SU-DHL-6 (cell line): ENCODE measurements at regions not wholly inside any gene's neighbourhood (a gene's known extent, or its start where the extent isn't known, plus 50 kb on each side); places are given as distances from the start of the nearest gene placed in this dataset.

Experiments
- H2AFZ ChIP-seq: fragments of 200-600 bp; sonication (generic); 2 replicates; pipeline ENCODE4 v1.6.1; 2014; ENCODE audit warnings: low read depth, mild to moderate bottlenecking, moderate library complexity, mixed read lengths, antibody characterized with exemption, low read length; ENCODE audit not compliant: severe bottlenecking
- H3F3A ChIP-seq: fragments of 200-600 bp; shearing (Covaris generic); 2 replicates; pipeline ENCODE4 v1.6.0; 2016; ENCODE audit warnings: antibody characterized with exemption, mild to moderate bottlenecking; ENCODE audit not compliant: insufficient read depth
- H3K27ac ChIP-seq: fragments of 200-600 bp; sonication (generic); 2 replicates; pipeline ENCODE4 v1.5.1; 2016; ENCODE audit warnings: low read depth, mild to moderate bottlenecking, low read length, moderate library complexity, mixed read lengths
- H3K27me3 ChIP-seq: fragments of 200-600 bp; sonication (generic), shearing (Covaris generic); 2 replicates; pipeline ENCODE4 v1.6.0; 2014; ENCODE audit warnings: mild to moderate bottlenecking, low read length
- H3K36me3 ChIP-seq: fragments of 200-600 bp; sonication (generic); 2 replicates; pipeline ENCODE4 v1.6.1; 2014; ENCODE audit warnings: mild to moderate bottlenecking, low read length, mixed read lengths
- H3K4me2 ChIP-seq: fragments of 300-600, 200-600 bp; shearing (Covaris generic), sonication (generic); 2 replicates; pipeline ENCODE4 v1.6.0; 2014; ENCODE audit warnings: low read length, low read depth, mild to moderate bottlenecking; ENCODE audit not compliant: poor library complexity, severe bottlenecking
- H3K4me3 ChIP-seq: fragments of 200-600 bp; sonication (generic); 2 replicates; pipeline ENCODE4 v1.5.1; 2014; ENCODE audit warnings: antibody characterized with exemption, low read length, mild to moderate bottlenecking, mixed read lengths; ENCODE audit not compliant: insufficient read depth, poor library complexity, severe bottlenecking
- H3K79me2 ChIP-seq: fragments of 200-600 bp; sonication (generic); 2 replicates; pipeline ENCODE4 v1.6.1; 2014; ENCODE audit warnings: mild to moderate bottlenecking, low read length, moderate library complexity; ENCODE audit not compliant: insufficient read depth
- H3K9ac ChIP-seq: fragments of 200-600 bp; sonication (generic); 2 replicates; pipeline ENCODE4 v1.7.0; 2014; ENCODE audit warnings: mild to moderate bottlenecking, low read length
- H3K9me2 ChIP-seq: fragments of 200-600 bp; sonication (generic); replicated peaks from 2 replicates; pipeline ENCODE4 v1.6.1; 2014; ENCODE audit warnings: low read length; ENCODE audit not compliant: insufficient read depth
- H3K9me3 ChIP-seq: fragments of 200-600 bp; sonication (generic); 2 replicates; pipeline ENCODE4 v1.6.1; 2014; ENCODE audit warnings: low read length, mixed read lengths; ENCODE audit not compliant: insufficient read depth
- H4K20me1 ChIP-seq: fragments of 200-600 bp; sonication (generic); 2 replicates; pipeline ENCODE4 v1.6.1; 2014; ENCODE audit warnings: low read depth, mild to moderate bottlenecking, antibody characterized with exemption, low read length, moderate library complexity, mixed read lengths
- EZH2phosphoT487 ChIP-seq: fragments of 200-600 bp; sonication (generic), shearing (Covaris generic); conservative IDR thresholded peaks from 2 replicates; pipeline ENCODE4 v1.6.1; 2018; ENCODE audit warnings: mild to moderate bottlenecking, antibody characterized with exemption, low read length, moderate library complexity, mixed read lengths
- TF ChIP-seq, protein P1 (sequence below): fragments of 200-600 bp; sonication (generic); IDR thresholded peaks from one replicate; pipeline ENCODE4 v1.5.1; 2017; ENCODE audit warnings: antibody characterized with exemption, mild to moderate bottlenecking, low read length, moderate library complexity; ENCODE audit not compliant: insufficient read depth, poor library complexity, severe bottlenecking

GRCh38 chrX:46447384-46447783 is 97.8 kb downstream of the ZNF674 start:
- H3K9me2 ChIP-seq: no peaks in the 10 kb centered on the region
- no peaks in the 10 kb centered on the region for H3F3A ChIP-seq
- H3K27ac ChIP-seq: peak overlapping the region; percentile 19; the same call in 1 of the 2 replicates
- TF ChIP-seq EZH2phosphoT487: no peak
- TF ChIP-seq, protein P1, sequence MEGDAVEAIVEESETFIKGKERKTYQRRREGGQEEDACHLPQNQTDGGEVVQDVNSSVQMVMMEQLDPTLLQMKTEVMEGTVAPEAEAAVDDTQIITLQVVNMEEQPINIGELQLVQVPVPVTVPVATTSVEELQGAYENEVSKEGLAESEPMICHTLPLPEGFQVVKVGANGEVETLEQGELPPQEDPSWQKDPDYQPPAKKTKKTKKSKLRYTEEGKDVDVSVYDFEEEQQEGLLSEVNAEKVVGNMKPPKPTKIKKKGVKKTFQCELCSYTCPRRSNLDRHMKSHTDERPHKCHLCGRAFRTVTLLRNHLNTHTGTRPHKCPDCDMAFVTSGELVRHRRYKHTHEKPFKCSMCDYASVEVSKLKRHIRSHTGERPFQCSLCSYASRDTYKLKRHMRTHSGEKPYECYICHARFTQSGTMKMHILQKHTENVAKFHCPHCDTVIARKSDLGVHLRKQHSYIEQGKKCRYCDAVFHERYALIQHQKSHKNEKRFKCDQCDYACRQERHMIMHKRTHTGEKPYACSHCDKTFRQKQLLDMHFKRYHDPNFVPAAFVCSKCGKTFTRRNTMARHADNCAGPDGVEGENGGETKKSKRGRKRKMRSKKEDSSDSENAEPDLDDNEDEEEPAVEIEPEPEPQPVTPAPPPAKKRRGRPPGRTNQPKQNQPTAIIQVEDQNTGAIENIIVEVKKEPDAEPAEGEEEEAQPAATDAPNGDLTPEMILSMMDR: no peak
- peak overlapping the region; percentile 84 for H3K4me3 ChIP-seq
- H4K20me1 ChIP-seq: no peaks in the 10 kb centered on the region
- no peaks in the 10 kb centered on the region for H3K36me3 ChIP-seq
- H3K9ac ChIP-seq: peak overlapping the region; percentile 71
- peak overlapping the region; percentile 34 for H2AFZ ChIP-seq
- H3K9me3 ChIP-seq: no peaks in the 10 kb centered on the region
- 0 out of 2 replicates have a peak, but pooled peaks cover 5% of the 10 kb centered on the region for H3K79me2 ChIP-seq
- H3K4me2 ChIP-seq: peak overlapping the region; percentile 78
- no peaks in the 10 kb centered on the region for H3K27me3 ChIP-seq

DNA sequence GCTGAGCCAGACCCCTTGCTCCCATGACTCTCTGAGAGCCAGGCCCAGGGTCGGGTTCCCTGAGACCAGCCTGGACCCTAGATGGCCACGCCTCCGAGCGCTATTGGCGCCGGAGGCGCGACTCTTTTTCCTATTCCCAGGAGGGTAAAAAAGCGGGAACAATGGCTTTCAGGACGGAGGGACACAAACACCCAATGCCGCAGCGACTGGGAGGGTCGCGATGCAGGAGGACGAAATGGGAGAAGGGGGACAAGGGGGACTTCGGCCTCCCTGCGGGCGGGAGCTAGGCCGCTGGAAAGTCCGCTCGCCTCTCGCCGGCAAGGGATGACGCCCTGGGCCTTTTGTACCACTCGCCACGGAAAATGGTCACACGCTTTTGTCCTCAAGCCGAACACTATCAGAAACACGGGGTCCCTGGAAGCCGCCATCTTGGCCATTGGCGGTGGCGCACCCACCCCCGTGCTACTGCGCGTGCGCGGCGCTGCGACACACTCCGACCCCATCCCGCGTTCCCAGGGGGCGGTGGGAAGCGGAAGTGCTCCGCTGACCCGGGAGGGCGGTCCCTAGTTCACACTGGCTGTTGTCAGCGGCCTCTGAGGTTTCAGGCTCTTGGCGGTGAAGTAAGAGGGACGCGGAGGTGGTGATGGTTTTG is 98.4 kb downstream of the ZNF674 start:
- no peaks in the 10 kb centered on the region for H3K9me3 ChIP-seq
- H2AFZ ChIP-seq: peak overlapping the region; percentile 88
- no peaks in the 10 kb centered on the region for H3K36me3 ChIP-seq
- no peaks in the 10 kb centered on the region for H4K20me1 ChIP-seq
- H3F3A ChIP-seq: no peaks in the 10 kb centered on the region
- no peaks in the 10 kb centered on the region for H3K9me2 ChIP-seq
- H3K79me2 ChIP-seq: 0 out of 2 replicates have a peak, but pooled peaks cover 5% of the 10 kb centered on the region
- no peak for TF ChIP-seq EZH2phosphoT487
- TF ChIP-seq, protein P1: no peak
- H3K27me3 ChIP-seq: no peaks in the 10 kb centered on the region
- H3K9ac ChIP-seq: peak overlapping the region; percentile 71
- peak overlapping the region; percentile 84 for H3K4me3 ChIP-seq
- H3K27ac ChIP-seq: peak overlapping the region; percentile 19; the same call in 1 of the 2 replicates
- H3K4me2 ChIP-seq: peak overlapping the region; percentile 78

- no peaks in the 10 kb centered on the region for H3F3A ChIP-seq
- no peak overlapping the region for H3K9ac ChIP-seq
- H4K20me1 ChIP-seq: no peaks in the 10 kb centered on the region
- H2AFZ ChIP-seq: no peak overlapping the region
- no peak overlapping the region for H3K4me2 ChIP-seq
- H3K79me2 ChIP-seq: 0 out of 2 replicates have a peak, but pooled peaks cover 5% of the 10 kb centered on the region
- H3K27ac ChIP-seq: no peak overlapping the region
- H3K4me3 ChIP-seq: no peak overlapping the region
- H3K36me3 ChIP-seq: no peaks in the 10 kb centered on the region
- TF ChIP-seq, protein P1: no peak
- no peak for TF ChIP-seq EZH2phosphoT487
- H3K27me3 ChIP-seq: no peaks in the 10 kb centered on the region
- H3K9me2 ChIP-seq: no peaks in the 10 kb centered on the region
- no peaks in the 10 kb centered on the region for H3K9me3 ChIP-seq
These were observed 101.2 kb downstream of the ZNF674 start for GRCh38 chrX:46444011-46444410.
